Astrocyte of the spinal cord (primary cell): ENCODE measurements at regions not wholly inside any gene's neighbourhood (a gene's known extent, or its start where the extent isn't known, plus 50 kb on each side); places are given as distances from the start of the nearest gene placed in this dataset.

Source experiments
- DNase-seq: peaks from one replicate; pipeline ENCODE4 v3.0.0; 2011; ENCODE audit warnings: low read depth, low spot score
- H3K4me3 ChIP-seq: 2 replicates; pipeline ENCODE4 v1.5.1; 2011; ENCODE audit warnings: low read depth, mild to moderate bottlenecking, low read length, moderate library complexity
- in situ Hi-C: cut with HindIII; loops from 2 replicates; pipeline ENCODE4 v1.10.0; 2017; ENCODE audit warnings: low sequenced_read_pairs
- TF ChIP-seq, protein P1 (sequence below): IDR thresholded peaks from 2 replicates; pipeline ENCODE4 v1.5.1; 2012; ENCODE audit warnings: low read depth, mild to moderate bottlenecking, low read length, inconsistent platforms

DNA sequence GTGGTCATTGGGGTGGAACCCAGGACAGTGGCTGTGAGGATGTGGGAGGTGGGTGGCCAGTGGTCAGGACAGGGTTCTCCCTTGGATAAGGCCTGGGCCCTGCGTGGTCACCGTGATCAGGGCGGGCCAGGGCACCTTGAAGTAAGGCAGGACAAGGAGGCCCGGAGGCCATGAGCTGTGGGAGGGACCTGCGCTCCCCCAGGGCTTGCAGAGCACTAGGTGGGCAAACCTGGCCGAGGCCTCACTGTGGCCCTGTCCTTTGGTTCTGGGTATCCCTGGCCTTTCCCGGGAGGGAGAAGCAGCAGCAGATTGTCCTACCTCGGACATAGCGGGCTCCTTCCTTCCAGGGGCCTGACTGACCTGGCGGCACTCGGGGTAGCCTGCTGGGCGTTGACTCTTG is 144.8 kb upstream of the RET start:
- H3K4me3 ChIP-seq = no peak overlapping the region
- no peak for DNase-seq
- TF ChIP-seq, protein P1, sequence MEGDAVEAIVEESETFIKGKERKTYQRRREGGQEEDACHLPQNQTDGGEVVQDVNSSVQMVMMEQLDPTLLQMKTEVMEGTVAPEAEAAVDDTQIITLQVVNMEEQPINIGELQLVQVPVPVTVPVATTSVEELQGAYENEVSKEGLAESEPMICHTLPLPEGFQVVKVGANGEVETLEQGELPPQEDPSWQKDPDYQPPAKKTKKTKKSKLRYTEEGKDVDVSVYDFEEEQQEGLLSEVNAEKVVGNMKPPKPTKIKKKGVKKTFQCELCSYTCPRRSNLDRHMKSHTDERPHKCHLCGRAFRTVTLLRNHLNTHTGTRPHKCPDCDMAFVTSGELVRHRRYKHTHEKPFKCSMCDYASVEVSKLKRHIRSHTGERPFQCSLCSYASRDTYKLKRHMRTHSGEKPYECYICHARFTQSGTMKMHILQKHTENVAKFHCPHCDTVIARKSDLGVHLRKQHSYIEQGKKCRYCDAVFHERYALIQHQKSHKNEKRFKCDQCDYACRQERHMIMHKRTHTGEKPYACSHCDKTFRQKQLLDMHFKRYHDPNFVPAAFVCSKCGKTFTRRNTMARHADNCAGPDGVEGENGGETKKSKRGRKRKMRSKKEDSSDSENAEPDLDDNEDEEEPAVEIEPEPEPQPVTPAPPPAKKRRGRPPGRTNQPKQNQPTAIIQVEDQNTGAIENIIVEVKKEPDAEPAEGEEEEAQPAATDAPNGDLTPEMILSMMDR = no peak
- in situ Hi-C loops = no loop called here

DNA sequence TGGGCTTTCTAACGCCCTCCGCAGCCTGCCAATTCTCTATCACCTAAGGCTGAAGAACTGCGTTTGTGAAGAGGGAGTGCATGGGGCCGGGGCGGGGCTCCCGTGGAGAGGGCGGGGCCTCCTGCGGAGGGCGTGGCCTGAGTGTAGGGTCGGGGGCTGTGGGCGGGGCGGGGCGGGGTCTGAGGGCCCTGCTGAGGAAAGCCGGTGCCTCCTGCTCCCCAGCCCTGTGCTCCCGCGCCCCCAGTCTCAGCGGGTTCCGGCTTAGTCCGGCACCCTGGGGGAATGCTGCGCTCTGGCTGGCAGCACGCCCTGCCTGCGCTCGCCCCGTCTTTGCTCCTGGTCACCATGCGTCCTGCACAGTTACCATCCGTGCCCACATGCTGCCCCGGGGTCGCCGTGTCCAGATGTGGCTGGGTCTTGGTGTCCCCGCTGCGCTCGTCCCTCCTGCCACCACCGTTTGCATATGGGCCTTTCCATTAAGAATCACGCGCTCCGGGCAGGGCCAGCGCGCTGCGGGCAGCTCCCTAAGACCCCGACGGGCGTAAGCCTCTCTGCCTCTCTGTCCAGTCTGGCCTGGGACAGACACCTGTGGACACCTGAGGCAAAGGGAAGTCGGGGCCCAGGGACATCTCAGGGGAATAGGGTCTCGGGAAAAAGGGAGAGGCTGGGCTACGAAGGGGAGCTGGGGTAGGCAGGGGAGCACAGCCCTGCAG is 144.0 kb upstream of the RET start:
- in situ Hi-C loops = no loop called here
- H3K4me3 ChIP-seq = no peak overlapping the region
- no peak for DNase-seq
- TF ChIP-seq, protein P1 = no peak

DNA sequence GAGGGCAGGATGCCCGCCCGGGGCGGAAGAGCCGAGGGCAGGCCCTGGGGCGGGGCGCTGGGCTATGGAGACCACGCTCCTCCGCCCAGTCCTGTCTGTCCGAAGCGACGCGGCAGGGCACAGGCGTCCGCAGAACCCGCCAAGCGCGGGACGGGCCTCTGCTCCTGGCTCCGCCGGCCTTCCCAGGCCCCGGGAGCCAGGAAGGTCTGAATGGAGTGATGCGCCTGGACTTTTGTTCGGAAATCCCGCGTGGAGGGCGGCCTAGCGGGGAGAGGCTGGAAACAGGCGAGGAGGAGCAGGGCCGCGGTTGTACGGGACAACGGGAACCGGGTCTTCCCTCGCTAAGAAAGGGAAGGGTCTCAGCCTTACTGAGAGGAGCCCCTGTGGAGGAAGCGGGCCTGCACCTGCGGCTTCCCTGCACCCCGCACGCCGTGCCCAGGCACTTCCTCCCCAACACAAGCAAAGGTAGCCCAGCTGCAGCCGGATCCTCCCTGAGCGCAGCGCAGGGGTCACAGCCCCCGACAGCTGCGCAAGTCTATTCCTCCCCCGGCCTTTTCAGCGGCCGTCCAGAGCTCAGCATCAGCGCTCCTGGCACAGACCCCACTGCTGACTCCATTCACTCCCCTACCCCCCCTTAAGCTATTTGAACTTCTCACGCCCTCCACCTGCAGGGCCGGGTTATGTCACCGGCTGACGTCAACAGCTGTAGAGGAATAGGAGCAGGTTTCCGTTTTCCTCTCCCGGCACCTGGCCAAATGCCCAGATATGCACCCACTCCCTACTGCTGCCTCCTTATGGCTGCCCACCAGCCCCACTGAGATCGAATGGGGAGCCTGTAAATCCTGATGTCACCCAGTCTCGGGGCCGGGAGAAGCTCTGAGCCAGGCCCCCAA is 143.2 kb upstream of the RET start:
- peak; percentile 25 for DNase-seq
- TF ChIP-seq, protein P1 = no peak
- in situ Hi-C loops = no loop called here
- H3K4me3 ChIP-seq = no peak overlapping the region

DNA sequence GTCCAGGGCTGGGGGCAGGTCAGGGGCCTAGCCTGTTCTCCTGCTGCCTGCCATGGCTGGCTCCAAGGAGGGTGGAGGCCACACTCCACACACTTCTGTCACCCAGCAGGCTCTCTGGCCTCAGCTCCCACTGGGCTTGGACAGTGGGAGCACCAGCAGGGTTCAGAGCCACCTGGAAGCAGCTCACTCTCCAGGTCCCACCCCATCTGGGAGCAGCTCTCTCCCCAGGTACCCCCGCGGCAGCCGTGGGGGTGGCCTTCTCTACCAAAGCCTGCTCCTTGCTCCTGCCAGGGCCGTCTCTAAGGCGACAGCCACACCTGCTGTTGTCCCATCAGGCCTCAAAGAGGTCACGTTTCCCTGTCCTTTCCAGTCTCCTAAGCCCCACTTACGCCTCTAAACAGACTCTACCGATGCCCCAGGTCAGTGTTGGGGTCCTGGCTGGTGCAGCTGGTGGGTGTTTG is 142.5 kb upstream of the RET start:
- no peak overlapping the region for H3K4me3 ChIP-seq

DNA sequence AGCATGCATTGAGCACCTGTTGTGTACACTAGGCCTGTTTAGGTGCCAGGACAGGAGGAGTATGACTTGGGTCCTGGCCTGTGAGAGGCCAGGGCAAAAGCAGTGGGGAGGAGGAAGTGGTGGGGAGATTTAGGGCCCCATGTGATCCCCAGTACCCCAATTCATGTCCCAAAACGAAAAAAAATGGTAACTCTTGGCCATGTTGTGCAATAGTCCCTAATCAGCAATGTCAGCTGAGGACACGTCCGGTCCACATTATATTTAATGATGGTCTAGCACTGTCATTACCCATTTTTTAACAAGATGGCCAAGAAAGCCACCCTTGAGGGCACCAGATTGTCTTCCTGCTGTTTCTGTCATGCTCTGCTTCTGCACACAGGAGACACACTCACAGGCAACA is 142.0 kb upstream of the RET start:
- in situ Hi-C loops = no loop called here
- no peak for DNase-seq
- no peak overlapping the region for H3K4me3 ChIP-seq
- TF ChIP-seq, protein P1 = no peak

More for the DNA sequence above, 142.5 kb upstream of the RET start:
- TF ChIP-seq, protein P1 = no peak
- DNase-seq = no peak
- in situ Hi-C loops = no loop called here

DNA sequence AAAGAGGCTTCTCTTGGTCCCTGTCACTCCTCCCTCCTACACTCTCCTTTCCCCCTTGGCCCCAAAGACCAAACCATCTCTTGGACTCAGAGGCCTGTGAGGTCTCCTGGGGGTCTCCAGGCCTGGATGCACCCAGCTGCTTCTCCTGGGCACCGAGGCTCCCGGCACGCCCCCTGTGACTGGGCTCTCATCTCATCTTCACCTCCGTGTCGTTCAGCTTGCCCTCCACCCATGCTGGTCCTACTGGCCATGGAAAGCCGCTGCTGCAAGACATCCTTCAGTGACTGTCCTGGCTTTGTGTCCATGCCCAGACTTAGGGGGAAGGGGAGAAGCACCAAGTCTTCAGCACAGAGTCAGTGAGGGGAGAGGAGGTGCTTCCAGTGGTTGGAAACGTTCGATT is 141.4 kb upstream of the RET start:
- in situ Hi-C loops = no loop called here
- H3K4me3 ChIP-seq = no peak overlapping the region
- TF ChIP-seq, protein P1 = no peak
- no peak for DNase-seq
